GM23338 (cell line): ENCODE measurements at regions not wholly inside any gene's neighbourhood (a gene's known extent, or its start where the extent isn't known, plus 50 kb on each side); places are given as distances from the start of the nearest gene placed in this dataset.

Experiments used
- CREB1 ChIP-seq: fragments of 250-450 bp; sonication (Bioruptor Pico); IDR thresholded peaks from 2 replicates; pipeline ENCODE4 v1.5.0; 2020; ENCODE audit warnings: low read depth, mild to moderate bottlenecking, moderate library complexity
- CTCF ChIP-seq, 2 experiments: fragments of 200-600 bp in 1 of 2; sonication (generic) in 1 of 2; conservative IDR thresholded peaks; 2 replicates each; pipeline versions ENCODE4 v1.5.1 to v1.6.1; 2016 to 2017; ENCODE audit warnings: antibody characterized with exemption in 2 of 2, low read depth in 2 of 2, mild to moderate bottlenecking in 2 of 2, moderate library complexity in 1 of 2
- ETS1 ChIP-seq: IDR thresholded peaks from 2 replicates; pipeline ENCODE4 v1.6.1; 2016; ENCODE audit warnings: antibody characterized with exemption
- EZH2 ChIP-seq: fragments of 200-600 bp; sonication (generic); IDR thresholded peaks from one replicate; pipeline ENCODE4 v1.8.0; 2017; ENCODE audit warnings: antibody characterized with exemption, mild to moderate bottlenecking, low read depth; ENCODE audit not compliant: unreplicated experiment
- EZH2phosphoT487 ChIP-seq: fragments of 200-600 bp; sonication (generic); IDR thresholded peaks from one replicate; pipeline ENCODE4 v1.8.1; 2018; ENCODE audit warnings: antibody characterized with exemption; ENCODE audit not compliant: unreplicated experiment
- JUNB ChIP-seq: IDR thresholded peaks from one replicate; pipeline ENCODE4 v1.6.1; 2016; ENCODE audit warnings: antibody characterized with exemption; ENCODE audit not compliant: unreplicated experiment
- NANOG ChIP-seq: IDR thresholded peaks from 2 replicates; pipeline ENCODE4 v1.6.1; 2016; ENCODE audit warnings: antibody characterized with exemption, borderline replicate concordance
- POLR2AphosphoS5 ChIP-seq: IDR thresholded peaks from 2 replicates; pipeline ENCODE4 v1.6.1; 2016; ENCODE audit warnings: antibody characterized with exemption, low read depth
- REST ChIP-seq: IDR thresholded peaks from one replicate; pipeline ENCODE4 v1.6.1; 2018; ENCODE audit warnings: antibody characterized with exemption; ENCODE audit not compliant: unreplicated experiment
- STAT1 ChIP-seq: IDR thresholded peaks from one replicate; pipeline ENCODE4 v1.6.1; 2016; ENCODE audit warnings: antibody characterized with exemption; ENCODE audit not compliant: unreplicated experiment
- ZNF114 ChIP-seq: fragments of 250-450 bp; sonication (Bioruptor Pico); IDR thresholded peaks from 2 replicates; pipeline ENCODE4 v1.5.0; 2020; ENCODE audit warnings: mild to moderate bottlenecking, moderate library complexity
- ZNF331 ChIP-seq: fragments of 250-450 bp; sonication (Bioruptor Pico); IDR thresholded peaks from 2 replicates; pipeline ENCODE4 v1.5.0; 2020; ENCODE audit warnings: low read depth, mild to moderate bottlenecking, moderate library complexity
- ZNF462 ChIP-seq: fragments of 250-450 bp; sonication (Bioruptor Pico); IDR thresholded peaks from 2 replicates; pipeline ENCODE4 v1.5.0; 2020; ENCODE audit warnings: mild to moderate bottlenecking, moderate library complexity

- TF ChIP-seq CTCF (conservative IDR thresholded peaks at IDR 0.05; ENCODE audit: low read depth in 2 of 2) (peak; percentile 14 to 45; a peak in 2 of 4 replicates), STAT1 (no peak), EZH2 (no peak), JUNB (no peak), POLR2AphosphoS5 (no peak), EZH2phosphoT487 (no peak), CREB1 (CRISPR knock-in tag) (no peak), REST (no peak), ETS1 (no peak), ZNF331 (CRISPR knock-in tag) (no peak), ZNF462 (CRISPR knock-in tag) (no peak), NANOG (no peak), ZNF114 (CRISPR knock-in tag) (no peak)
These were observed 694.8 kb downstream of the SEMA5A start for GRCh38 chr5:8851101-8851500.
